ENCODE measurements at regions not wholly inside any gene's neighbourhood (a gene's known extent, or its start where the extent isn't known, plus 50 kb on each side); places are given as distances from the start of the nearest gene placed in this dataset.

GRCh38 chr17:36726199-36726598 lies 124.8 kb downstream of the MRM1 start:
- Histone ChIP-seq H3K4me2 (ENCODE audit: insufficient read depth, low read length, poor library complexity, severe bottlenecking) (no peak overlapping the region), H3K14ac (ENCODE audit: low read length) (no peak overlapping the region), H3K27me3 (ENCODE audit: control insufficient read depth in 3 of 3, insufficient read depth in 3 of 3, low read depth in 1 of 3, low read length in 3 of 3) (peaks cover 0 to 65% (median 0%) of the 10 kb centered on the region in 3 experiments), H2BK5ac (ENCODE audit: low read length) (no peak overlapping the region), H3K4me1 (ENCODE audit: control insufficient read depth in 2 of 2, insufficient read depth in 1 of 2, low read depth in 1 of 2, low read length in 2 of 2) (peaks cover 12 to 50% of the 10 kb centered on the region in 2 donors), H2BK15ac (ENCODE audit: low read length) (no peak overlapping the region), H3K79me1 (ENCODE audit: low read depth, low read length) (no peaks in the 10 kb centered on the region), H3K4ac (ENCODE audit: low read length) (no peak overlapping the region), H4K8ac (ENCODE audit: low read depth, low read length) (no peak overlapping the region), H3K9ac (ENCODE audit: low read depth, low read length, poor library complexity) (no peak overlapping the region), H3K23ac (ENCODE audit: low read depth, low read length, poor library complexity) (no peak overlapping the region), H2AK5ac (ENCODE audit: low read depth, low read length) (no peak overlapping the region), H3K18ac (ENCODE audit: low read length) (no peak overlapping the region), H2BK12ac (ENCODE audit: low read length) (no peak overlapping the region), H4K91ac (ENCODE audit: low read depth, low read length, poor library complexity) (peak overlapping the region; percentile 39), H3K9me3 (replicated peaks in 1 of 2; ENCODE audit: control insufficient read depth in 2 of 2, insufficient read depth in 1 of 2, low read depth in 1 of 2, low read length in 2 of 2) (no peaks in the 10 kb centered on the region), H2BK120ac (ENCODE audit: low read depth, low read length) (no peak overlapping the region), H3K4me3 (ENCODE audit: low read length in 2 of 2) (no peak overlapping the region), H3K36me3 (replicated peaks in 1 of 2; ENCODE audit: control insufficient read depth in 2 of 2, insufficient read depth in 2 of 2, low read length in 2 of 2) (no peaks in the 10 kb centered on the region), H3K27ac (replicated peaks; ENCODE audit: low read length) (no peak overlapping the region), H2AFZ (ENCODE audit: low read length) (no peak overlapping the region)
- WGBS, 2 donors (ENCODE audit: extremely low coverage in 2 of 2, insufficient read length in 2 of 2, insufficient replicate concordance in 1 of 2): no CpG with 5 or more reads among the region's 4 CpGs
- DNase-seq (ENCODE audit: low spot score): no peak

GRCh38 chr17:36727052-36727451 lies 125.7 kb downstream of the MRM1 start:
- H3K27me3 ChIP-seq (ENCODE audit: control insufficient read depth in 3 of 3, insufficient read depth in 3 of 3, low read depth in 1 of 3, low read length in 3 of 3): peaks cover 0 to 67% (median 0%) of the 10 kb centered on the region in 3 experiments
- no peak overlapping the region for H3K9ac ChIP-seq (ENCODE audit: low read depth, low read length, poor library complexity)
- no peak overlapping the region for H4K8ac ChIP-seq (ENCODE audit: low read depth, low read length)
- H2AK5ac ChIP-seq (ENCODE audit: low read depth, low read length): peak overlapping the region; percentile 67
- no peak overlapping the region for H2BK15ac ChIP-seq (ENCODE audit: low read length)
- H3K4ac ChIP-seq (ENCODE audit: low read length): no peak overlapping the region
- H2BK120ac ChIP-seq (ENCODE audit: low read depth, low read length): no peak overlapping the region
- no peak overlapping the region for H2AFZ ChIP-seq (ENCODE audit: low read length)
- no peaks in the 10 kb centered on the region for H3K79me1 ChIP-seq (ENCODE audit: low read depth, low read length)
- DNase-seq (ENCODE audit: low spot score): no peak
- H4K91ac ChIP-seq (ENCODE audit: low read depth, low read length, poor library complexity): no peak overlapping the region
- H3K4me1 ChIP-seq (ENCODE audit: control insufficient read depth in 2 of 2, insufficient read depth in 1 of 2, low read depth in 1 of 2, low read length in 2 of 2): peaks cover 14 to 50% of the 10 kb centered on the region in 2 donors
- H3K4me3 ChIP-seq (ENCODE audit: low read length in 2 of 2): no peak overlapping the region
- H3K9me3 ChIP-seq (replicated peaks in 1 of 2; ENCODE audit: control insufficient read depth in 2 of 2, insufficient read depth in 1 of 2, low read depth in 1 of 2, low read length in 2 of 2): no peaks in the 10 kb centered on the region
- H3K36me3 ChIP-seq (replicated peaks in 1 of 2; ENCODE audit: control insufficient read depth in 2 of 2, insufficient read depth in 2 of 2, low read length in 2 of 2): no peaks in the 10 kb centered on the region
- no peak overlapping the region for H2BK12ac ChIP-seq (ENCODE audit: low read length)
- H3K4me2 ChIP-seq (ENCODE audit: insufficient read depth, low read length, poor library complexity, severe bottlenecking): no peak overlapping the region
- no peak overlapping the region for H2BK5ac ChIP-seq (ENCODE audit: low read length)
- H3K14ac ChIP-seq (ENCODE audit: low read length): no peak overlapping the region
- no peak overlapping the region for H3K23ac ChIP-seq (ENCODE audit: low read depth, low read length, poor library complexity)
- no peak overlapping the region for H3K27ac ChIP-seq (replicated peaks; ENCODE audit: low read length)
- H3K18ac ChIP-seq (ENCODE audit: low read length): peak overlapping the region; percentile 79
- WGBS, 2 donors (ENCODE audit: extremely low coverage in 2 of 2, insufficient read length in 2 of 2, insufficient replicate concordance in 1 of 2): no CpG with 5 or more reads among the region's 8 CpGs

DNA sequence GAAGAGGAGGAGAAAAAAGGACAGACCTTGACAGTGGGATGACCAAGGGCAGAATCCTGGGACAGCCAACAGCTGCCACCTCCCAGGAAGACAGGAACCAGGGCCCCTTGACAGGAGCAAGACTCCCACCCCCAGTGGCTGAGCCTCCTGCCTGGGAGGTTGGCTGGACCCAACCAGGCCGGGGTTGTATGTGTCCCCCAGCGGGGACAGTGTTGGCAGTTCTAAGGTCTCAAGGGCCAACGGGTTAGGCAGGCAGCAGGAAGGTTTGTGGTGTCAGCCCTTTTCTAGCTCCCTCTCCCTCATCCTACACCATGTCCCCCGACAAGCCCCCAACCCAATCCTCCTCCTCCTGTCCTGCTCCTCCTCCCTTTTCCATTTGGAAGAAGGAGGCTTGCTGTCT lies 126.2 kb downstream of the MRM1 start:
- no peak overlapping the region for H3K27ac ChIP-seq (replicated peaks; ENCODE audit: low read length)
- H3K23ac ChIP-seq (ENCODE audit: low read depth, low read length, poor library complexity): no peak overlapping the region
- no peak overlapping the region for H3K4me2 ChIP-seq (ENCODE audit: insufficient read depth, low read length, poor library complexity, severe bottlenecking)
- no peak overlapping the region for H2BK5ac ChIP-seq (ENCODE audit: low read length)
- no peaks in the 10 kb centered on the region for H3K9me3 ChIP-seq (replicated peaks in 1 of 2; ENCODE audit: control insufficient read depth in 2 of 2, insufficient read depth in 1 of 2, low read depth in 1 of 2, low read length in 2 of 2)
- H3K9ac ChIP-seq (ENCODE audit: low read depth, low read length, poor library complexity): no peak overlapping the region
- no peak overlapping the region for H4K8ac ChIP-seq (ENCODE audit: low read depth, low read length)
- no peaks in the 10 kb centered on the region for H3K36me3 ChIP-seq (replicated peaks in 1 of 2; ENCODE audit: control insufficient read depth in 2 of 2, insufficient read depth in 2 of 2, low read length in 2 of 2)
- H3K14ac ChIP-seq (ENCODE audit: low read length): no peak overlapping the region
- H3K4me3 ChIP-seq (ENCODE audit: low read length in 2 of 2): no peak overlapping the region
- H2BK15ac ChIP-seq (ENCODE audit: low read length): no peak overlapping the region
- H2BK12ac ChIP-seq (ENCODE audit: low read length): no peak overlapping the region
- peak overlapping the region; percentile 79 for H3K18ac ChIP-seq (ENCODE audit: low read length)
- no peak for DNase-seq (ENCODE audit: low spot score)
- peak overlapping the region; percentile 67 for H2AK5ac ChIP-seq (ENCODE audit: low read depth, low read length)
- H4K91ac ChIP-seq (ENCODE audit: low read depth, low read length, poor library complexity): no peak overlapping the region
- peaks cover 12 to 53% of the 10 kb centered on the region in 2 donors for H3K4me1 ChIP-seq (ENCODE audit: control insufficient read depth in 2 of 2, insufficient read depth in 1 of 2, low read depth in 1 of 2, low read length in 2 of 2)
- no peak overlapping the region for H2BK120ac ChIP-seq (ENCODE audit: low read depth, low read length)
- H2AFZ ChIP-seq (ENCODE audit: low read length): peak overlapping the region; percentile 37
- no CpG with 5 or more reads among the region's 4 CpGs for WGBS, 2 donors (ENCODE audit: extremely low coverage in 2 of 2, insufficient read length in 2 of 2, insufficient replicate concordance in 1 of 2)
- H3K4ac ChIP-seq (ENCODE audit: low read length): no peak overlapping the region
- peaks cover 0 to 70% (median 0%) of the 10 kb centered on the region in 3 experiments for H3K27me3 ChIP-seq (ENCODE audit: control insufficient read depth in 3 of 3, insufficient read depth in 3 of 3, low read depth in 1 of 3, low read length in 3 of 3)
- H3K79me1 ChIP-seq (ENCODE audit: low read depth, low read length): no peaks in the 10 kb centered on the region

DNA sequence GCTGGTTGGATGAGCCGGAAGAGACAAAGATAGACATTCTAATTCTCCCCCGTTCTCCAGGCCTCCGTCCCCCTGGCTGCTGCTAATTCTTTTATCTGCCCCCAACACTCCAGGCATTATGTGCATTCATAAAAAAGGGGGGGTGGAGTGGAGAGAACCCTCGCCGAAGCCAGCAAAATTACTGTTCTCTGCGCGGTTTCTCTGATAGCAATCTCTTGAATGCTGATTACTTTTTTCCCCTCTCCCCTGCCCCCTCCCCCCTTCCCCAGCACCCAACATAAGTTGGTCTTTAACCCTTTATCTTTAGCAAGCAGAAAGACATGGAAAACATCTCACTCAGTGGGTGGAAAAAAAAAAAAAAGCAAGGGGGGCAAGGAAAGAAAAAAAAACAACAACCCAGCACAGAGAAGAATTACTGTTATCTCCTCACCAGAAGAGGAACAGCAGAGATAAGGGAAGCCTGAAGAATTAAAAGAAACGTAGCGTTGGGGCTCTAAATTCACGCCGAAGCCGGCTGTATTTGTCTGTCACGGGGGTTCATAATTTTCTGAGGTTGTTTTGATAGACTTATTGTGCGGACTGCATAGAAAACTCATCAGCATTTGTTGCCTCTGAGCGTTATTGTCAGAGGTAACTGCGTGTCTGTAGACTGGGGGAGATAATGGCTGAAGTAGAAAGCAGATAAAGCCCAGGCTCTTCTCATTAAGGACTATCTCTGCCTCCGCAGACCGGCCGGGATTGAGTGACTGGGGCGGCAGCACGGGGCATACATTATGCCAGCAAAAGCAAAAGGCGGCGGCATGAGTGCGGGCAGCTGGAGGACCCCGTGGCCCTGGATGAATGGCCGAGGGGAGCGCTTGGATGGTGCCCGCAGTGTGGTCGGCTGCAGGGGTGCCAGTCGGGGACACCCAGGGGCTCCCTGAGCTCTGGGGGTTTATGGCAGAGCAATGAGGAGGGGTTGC lies 126.9 kb downstream of the MRM1 start:
- no peak for DNase-seq (ENCODE audit: low spot score)
- no peaks in the 10 kb centered on the region for H3K79me1 ChIP-seq (ENCODE audit: low read depth, low read length)
- no peak overlapping the region for H3K4me2 ChIP-seq (ENCODE audit: insufficient read depth, low read length, poor library complexity, severe bottlenecking)
- peak overlapping the region; percentile 40 for H3K18ac ChIP-seq (ENCODE audit: low read length)
- H3K14ac ChIP-seq (ENCODE audit: low read length): no peak overlapping the region
- H3K36me3 ChIP-seq (replicated peaks in 1 of 2; ENCODE audit: control insufficient read depth in 2 of 2, insufficient read depth in 2 of 2, low read length in 2 of 2): no peaks in the 10 kb centered on the region
- H3K4me1 ChIP-seq (ENCODE audit: control insufficient read depth in 2 of 2, insufficient read depth in 1 of 2, low read depth in 1 of 2, low read length in 2 of 2): peaks cover 11 to 48% of the 10 kb centered on the region in 2 donors
- H3K9me3 ChIP-seq (replicated peaks in 1 of 2; ENCODE audit: control insufficient read depth in 2 of 2, insufficient read depth in 1 of 2, low read depth in 1 of 2, low read length in 2 of 2): no peaks in the 10 kb centered on the region
- H3K23ac ChIP-seq (ENCODE audit: low read depth, low read length, poor library complexity): peak overlapping the region; percentile 1
- no peak overlapping the region for H3K27ac ChIP-seq (replicated peaks; ENCODE audit: low read length)
- peak overlapping the region; percentile 38 for H2BK15ac ChIP-seq (ENCODE audit: low read length)
- H4K91ac ChIP-seq (ENCODE audit: low read depth, low read length, poor library complexity): no peak overlapping the region
- no peak overlapping the region for H2BK5ac ChIP-seq (ENCODE audit: low read length)
- H4K8ac ChIP-seq (ENCODE audit: low read depth, low read length): no peak overlapping the region
- no peak overlapping the region for H3K9ac ChIP-seq (ENCODE audit: low read depth, low read length, poor library complexity)
- H2AK5ac ChIP-seq (ENCODE audit: low read depth, low read length): peak overlapping the region; percentile 77
- no peak overlapping the region for H3K4ac ChIP-seq (ENCODE audit: low read length)
- WGBS, 2 donors (ENCODE audit: extremely low coverage in 2 of 2, insufficient read length in 2 of 2, insufficient replicate concordance in 1 of 2): no CpG with 5 or more reads among the region's 30 CpGs
- no peak overlapping the region for H2BK120ac ChIP-seq (ENCODE audit: low read depth, low read length)
- H3K27me3 ChIP-seq (ENCODE audit: control insufficient read depth in 3 of 3, insufficient read depth in 3 of 3, low read depth in 1 of 3, low read length in 3 of 3): peaks cover 0 to 70% (median 0%) of the 10 kb centered on the region in 3 experiments
- H2BK12ac ChIP-seq (ENCODE audit: low read length): no peak overlapping the region
- H2AFZ ChIP-seq (ENCODE audit: low read length): peak overlapping the region; percentile 37
- no peak overlapping the region for H3K4me3 ChIP-seq (ENCODE audit: low read length in 2 of 2)

All from neuronal stem cell (in vitro differentiated cells).